GM21723 (cell line): ENCODE measurements at regions not wholly inside any gene's neighbourhood (a gene's known extent, or its start where the extent isn't known, plus 50 kb on each side); places are given as distances from the start of the nearest gene placed in this dataset.
"Not testable (repeated sequence)": the region's sequence is repeated elsewhere in the genome, so short reads cannot be mapped to it uniquely, and the experiment has no call there.

Experiments used
- ATAC-seq: cut with Tn5 transposase; IDR thresholded peaks from one replicate; pipeline ENCODE4 v1.9.1; 2021; ENCODE audit warnings: mild to moderate bottlenecking, moderate library complexity; ENCODE audit not compliant: unreplicated experiment

DNA sequence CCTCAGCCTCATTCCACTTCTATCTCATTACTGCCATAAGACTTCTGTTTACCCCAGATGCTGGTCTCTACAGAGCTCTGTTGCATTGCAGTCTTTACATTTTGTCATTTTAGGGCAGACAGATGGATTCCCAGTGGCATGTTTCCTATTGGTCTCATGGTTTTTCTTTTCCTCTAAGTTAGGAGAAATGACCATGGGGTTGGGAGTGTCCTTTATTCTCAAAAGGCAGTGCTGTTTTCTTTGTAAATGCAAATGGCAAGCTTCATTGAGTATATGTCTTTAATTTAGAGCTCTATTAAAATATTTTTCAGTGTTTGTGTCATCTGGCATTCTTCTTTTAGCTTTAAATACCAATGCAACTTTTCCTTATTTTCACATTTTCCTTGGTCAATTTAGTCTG lies 57.0 kb downstream of the MSTN start:
- no peak for ATAC-seq

- ATAC-seq = no peak
These were observed 62.9 kb downstream of the MSTN start for GRCh38 chr2:189999661-190000060.

GRCh38 chr2:189998665-189999064 lies 63.9 kb downstream of the MSTN start:
- not testable (repeated sequence) for ATAC-seq

- ATAC-seq = no peak
These were observed 65.5 kb downstream of the MSTN start for GRCh38 chr2:189997016-189997415.

DNA sequence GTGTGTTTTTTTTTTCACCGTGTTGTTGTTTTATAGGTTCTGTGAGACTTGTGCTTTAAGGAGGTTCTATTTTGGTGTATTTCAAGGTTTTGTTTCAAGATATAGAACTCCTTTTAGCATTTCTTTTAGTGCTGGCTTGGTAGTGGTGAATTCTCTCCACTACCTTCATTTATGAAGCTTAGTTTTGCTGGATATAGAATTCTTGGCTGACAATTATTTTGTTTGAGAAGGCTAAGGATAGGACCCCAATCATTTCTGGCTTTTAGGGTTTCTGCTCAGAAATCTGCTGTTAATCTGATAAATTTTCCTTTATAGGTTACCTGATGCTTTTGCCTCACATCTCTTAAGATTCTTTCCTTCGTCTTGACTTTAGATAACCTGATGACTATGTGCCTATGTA lies 66.8 kb downstream of the MSTN start:
- ATAC-seq = no peak

DNA sequence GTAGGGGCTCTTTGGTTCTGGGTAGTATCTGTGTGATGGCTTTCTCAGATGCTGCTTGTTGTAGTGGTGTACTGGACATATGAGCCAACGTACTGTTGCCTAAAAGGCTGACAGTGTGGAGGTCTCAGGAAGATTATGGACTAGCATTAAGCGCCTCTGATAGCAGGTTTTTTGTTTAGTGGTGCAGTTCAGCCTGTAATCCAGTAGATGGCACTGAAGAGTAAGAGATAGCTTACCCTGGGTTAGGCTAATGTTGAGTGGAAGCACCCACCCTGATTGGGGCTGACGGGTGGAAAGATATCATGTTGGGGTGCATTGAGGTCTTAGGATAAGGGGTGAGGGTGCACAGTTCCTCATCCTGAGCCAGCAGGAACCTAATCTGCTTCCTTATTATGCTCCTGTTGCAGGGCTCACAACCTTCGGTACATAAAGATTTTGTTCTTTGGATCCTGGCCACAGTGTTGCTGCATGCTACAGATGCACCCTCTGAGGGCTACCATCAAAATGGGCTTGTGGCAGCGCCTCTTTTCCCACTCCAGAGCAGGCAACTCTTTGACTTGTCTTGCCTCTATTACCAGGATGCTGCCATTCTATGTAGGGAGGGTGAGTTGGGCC lies 79.6 kb downstream of the MSTN start:
- ATAC-seq = no peak

- no peak for ATAC-seq
These were observed 80.4 kb downstream of the MSTN start for GRCh38 chr2:189982087-189982486.

DNA sequence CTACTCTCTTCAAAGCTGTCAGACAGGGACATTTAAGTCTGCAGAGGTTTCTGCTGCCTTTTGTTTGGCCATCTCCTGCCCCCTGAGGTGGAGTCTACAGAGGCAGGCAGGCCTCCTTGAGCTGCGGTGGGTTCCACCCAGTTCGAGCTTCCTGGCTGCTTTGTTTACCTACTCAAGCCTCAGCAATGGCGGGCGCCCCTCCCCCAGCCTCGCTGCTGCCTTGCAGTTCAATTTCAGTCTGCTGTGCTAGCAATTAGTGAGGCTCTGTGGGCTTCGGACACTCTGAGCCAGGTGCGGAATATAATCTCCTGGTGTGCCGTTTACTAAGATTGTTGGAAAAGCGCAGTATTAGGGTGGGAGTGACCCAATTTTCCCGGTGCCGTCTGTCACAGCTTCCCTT lies 86.0 kb downstream of the MSTN start:
- ATAC-seq = not testable (repeated sequence)

DNA sequence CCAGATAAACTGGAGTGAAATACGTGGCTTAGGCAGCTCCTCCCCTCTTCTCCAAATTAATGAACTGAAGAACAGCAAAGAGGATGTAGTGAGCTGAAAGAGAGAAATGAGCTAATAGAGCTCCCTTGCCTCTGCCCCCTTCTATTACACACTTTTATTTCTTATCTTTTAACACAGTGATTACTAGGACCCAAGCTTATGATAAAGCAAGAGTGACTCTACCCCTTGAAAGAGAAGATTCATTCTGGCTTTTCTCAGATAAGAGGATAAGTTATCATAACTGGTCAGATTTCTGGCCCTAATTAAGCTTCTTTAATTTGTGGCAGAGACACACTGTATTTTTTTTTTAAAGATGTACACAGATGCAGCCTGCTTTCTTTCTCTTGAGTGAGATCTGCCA lies 102.2 kb downstream of the MSTN start:
- no peak for ATAC-seq

DNA sequence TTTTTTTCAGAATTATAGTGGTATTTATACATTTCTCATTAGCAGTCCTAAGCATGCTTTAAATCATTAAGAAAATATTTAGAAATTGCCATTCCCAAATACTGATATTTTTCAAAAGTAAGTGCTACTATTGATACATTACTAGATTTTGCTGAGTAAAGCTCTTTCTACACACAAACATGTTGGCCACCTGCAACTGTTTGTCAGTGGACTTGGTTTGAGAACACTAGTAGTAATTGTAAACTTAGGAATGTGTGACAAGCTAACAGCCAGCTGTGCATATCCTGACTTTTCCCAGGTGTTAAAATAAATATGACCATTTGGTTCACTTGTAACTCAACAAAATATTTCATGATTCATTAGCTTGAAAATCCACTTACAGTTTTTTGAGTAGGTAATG lies 103.1 kb downstream of the MSTN start:
- no peak for ATAC-seq

DNA sequence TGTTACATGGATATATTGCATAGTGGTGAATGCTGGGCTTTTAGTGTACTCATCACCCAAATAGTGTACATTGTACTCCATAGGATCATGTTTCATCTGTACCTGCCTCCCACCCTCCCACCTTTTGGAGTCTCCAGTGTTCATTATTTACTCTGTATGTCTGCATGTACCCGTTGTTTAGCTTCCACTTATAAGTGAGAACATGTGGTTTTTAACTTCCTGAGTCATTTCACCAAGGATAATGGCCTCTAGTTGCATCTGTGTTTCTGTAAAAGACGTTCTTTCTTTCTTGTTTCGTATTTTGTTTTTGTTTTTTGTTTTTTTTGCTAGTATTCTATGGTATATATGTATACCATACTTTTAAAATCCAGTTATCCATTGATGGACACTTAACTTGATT lies 107.5 kb downstream of the MSTN start:
- peak; percentile 42 for ATAC-seq

DNA sequence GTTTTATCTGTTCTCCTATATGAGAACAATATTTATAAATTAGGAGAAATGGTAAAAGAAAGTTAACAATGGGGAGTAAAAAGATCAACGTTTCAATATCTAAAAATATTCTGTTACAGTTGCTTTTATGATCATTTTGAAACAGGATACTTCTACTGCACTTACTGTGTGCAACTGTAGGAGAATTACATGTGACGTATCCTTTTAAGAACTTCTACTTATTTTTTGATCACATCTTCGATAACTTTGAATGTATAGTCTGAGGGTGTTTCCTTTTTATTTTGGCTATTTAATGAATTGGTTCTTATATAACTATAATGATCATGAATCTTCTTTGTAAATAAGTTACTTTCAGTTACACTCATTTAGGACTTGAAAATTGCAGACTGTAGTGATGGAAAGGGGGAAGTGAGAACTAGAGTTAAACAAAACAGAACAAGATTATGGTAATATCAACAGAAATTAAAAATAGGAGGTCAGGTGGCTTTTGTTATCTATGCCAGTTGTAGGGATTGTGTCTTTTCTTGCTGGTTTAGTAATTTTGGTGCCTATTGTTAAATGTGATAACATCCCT lies 109.9 kb downstream of the MSTN start:
- ATAC-seq = peak; percentile 95

GRCh38 chr2:189951791-189952535 lies 110.6 kb downstream of the MSTN start:
- peak; percentile 47 for ATAC-seq

DNA sequence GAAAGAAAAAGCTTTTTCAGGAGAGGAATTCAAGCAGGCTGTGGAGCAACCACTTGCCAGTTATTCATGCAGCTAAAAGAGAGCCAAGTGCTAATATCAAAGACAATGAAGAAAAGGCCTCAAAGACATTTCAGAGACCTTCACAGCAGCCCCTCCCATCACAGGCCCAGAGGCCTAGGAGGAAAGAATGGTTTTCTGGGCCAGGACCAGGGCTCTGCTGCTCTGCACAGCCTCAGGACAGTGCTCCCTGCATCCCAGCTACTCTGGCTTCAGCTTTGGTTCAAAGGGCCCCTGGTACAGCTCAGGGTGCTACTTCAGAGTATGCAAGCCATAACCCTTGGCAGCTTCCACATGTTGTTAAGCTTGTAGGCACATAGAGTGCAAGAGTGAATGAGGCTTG lies 119.5 kb downstream of the MSTN start:
- no peak for ATAC-seq

GRCh38 chr2:189940913-189941312 lies 121.6 kb downstream of the MSTN start:
- ATAC-seq = no peak

GRCh38 chr2:189937691-189938090 lies 124.8 kb downstream of the MSTN start:
- no peak for ATAC-seq

DNA sequence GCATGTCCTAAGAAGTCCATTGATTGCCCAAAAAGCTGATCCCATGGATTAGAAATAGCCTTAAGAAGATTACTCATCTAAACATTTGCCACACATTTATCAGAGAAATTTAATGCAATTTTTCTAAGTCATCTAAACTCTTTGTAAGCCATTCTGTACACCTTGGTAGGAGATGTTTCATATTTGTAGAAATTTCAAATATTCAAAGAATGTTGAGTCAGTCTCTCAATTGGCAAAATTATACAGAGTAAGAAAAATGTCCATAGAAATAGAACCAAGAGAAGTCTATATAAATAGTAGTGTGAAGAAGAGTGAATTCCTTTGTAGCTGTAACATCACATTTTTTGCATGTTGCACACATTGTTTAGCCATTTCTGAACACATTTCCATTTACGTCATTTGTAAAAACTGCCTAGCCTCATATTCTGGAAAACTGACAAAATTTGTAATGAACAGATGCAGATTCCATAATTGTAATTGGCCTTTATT lies 128.6 kb downstream of the MSTN start:
- ATAC-seq = no peak

DNA sequence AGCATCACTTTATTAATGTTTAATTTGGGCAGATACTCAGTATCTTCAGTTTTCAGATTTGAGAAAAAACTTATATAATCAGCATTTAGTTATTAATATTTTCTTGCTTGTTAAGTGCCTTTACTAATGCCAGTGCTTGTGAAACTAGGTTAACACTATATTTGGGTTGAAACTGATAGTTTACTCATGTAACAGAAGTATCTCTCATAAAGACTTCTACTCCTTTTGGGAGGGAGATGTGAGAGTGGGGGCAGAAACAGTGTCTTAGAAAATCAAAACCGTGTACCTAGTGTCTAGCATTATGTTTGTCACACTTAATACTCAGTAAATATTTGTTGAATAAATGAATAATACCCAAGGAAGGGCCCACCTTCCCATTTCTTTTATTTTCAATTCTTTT lies 129.5 kb downstream of the MSTN start:
- ATAC-seq = peak; percentile 99

DNA sequence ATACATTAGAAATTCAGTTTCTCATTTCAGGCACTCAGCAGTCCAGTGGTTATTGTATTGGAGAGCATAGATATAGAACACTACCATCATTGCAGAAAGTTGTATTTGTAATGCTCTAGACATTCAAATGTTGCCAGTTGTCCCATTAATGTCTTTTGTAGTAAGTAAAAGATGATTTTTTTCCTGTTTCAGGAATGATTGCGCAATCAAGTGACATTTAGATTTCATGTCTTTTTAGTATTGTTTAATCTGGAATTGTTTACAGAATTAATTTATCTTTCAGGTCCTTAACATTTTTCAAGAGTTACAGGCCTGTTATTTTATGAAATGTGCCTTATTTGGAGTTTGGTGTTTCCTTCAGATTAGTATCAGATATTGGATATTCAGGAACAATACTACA lies 134.7 kb downstream of the MSTN start:
- no peak for ATAC-seq
